Activated CD4-positive, alpha-beta T cell treated with anti-CD3 and anti-CD28 coated beads, Interleukin-2, amount 50 U/mL, for 4 hours (primary cell): ENCODE measurements at regions not wholly inside any gene's neighbourhood (a gene's known extent, or its start where the extent isn't known, plus 50 kb on each side); places are given as distances from the start of the nearest gene placed in this dataset.

Experiments used
- DNase-seq, 2 experiments: peaks; one replicate each; pipeline ENCODE4 v3.0.0-alpha.2; 2020

- DNase-seq, result no peak
Observed at GRCh38 chr2:60091266-60091665, 462.2 kb downstream of the BCL11A start.

GRCh38 chr2:60079562-60079961 is 473.9 kb downstream of the BCL11A start:
- DNase-seq, result no peak

- no peak for DNase-seq
Observed at GRCh38 chr2:60075048-60075447, 478.4 kb downstream of the BCL11A start.

- no peak for DNase-seq
Observed at GRCh38 chr2:60073201-60073600, 480.3 kb downstream of the BCL11A start.

GRCh38 chr2:60072609-60073008 is 480.8 kb downstream of the BCL11A start:
- DNase-seq, result no peak

GRCh38 chr2:60071490-60071831 is 482.0 kb downstream of the BCL11A start:
- DNase-seq, result no peak

GRCh38 chr2:60070736-60071489 is 482.5 kb downstream of the BCL11A start:
- DNase-seq, result no peak

- no peak for DNase-seq
Observed at GRCh38 chr2:60070196-60070595, 483.3 kb downstream of the BCL11A start.

- DNase-seq, result no peak
Observed at GRCh38 chr2:60068755-60069154, 484.7 kb downstream of the BCL11A start.

GRCh38 chr2:60067006-60067405 is 486.4 kb downstream of the BCL11A start:
- no peak for DNase-seq

- DNase-seq, result no peak
Observed at GRCh38 chr2:60066096-60066839, 487.2 kb downstream of the BCL11A start.

GRCh38 chr2:60064687-60065389 is 488.6 kb downstream of the BCL11A start:
- DNase-seq, result no peak

- DNase-seq, result no peak
Observed at GRCh38 chr2:60058781-60059180, 494.7 kb downstream of the BCL11A start.

- DNase-seq, result no peak
Observed at GRCh38 chr2:60054571-60055340, 498.7 kb downstream of the BCL11A start.

GRCh38 chr2:60053791-60054190 is 499.7 kb downstream of the BCL11A start:
- DNase-seq, result no peak

- DNase-seq, result no peak
Observed at GRCh38 chr2:60052601-60053000, 500.9 kb downstream of the BCL11A start.

- no peak for DNase-seq
Observed at GRCh38 chr2:60051991-60052390, 501.5 kb downstream of the BCL11A start.

- DNase-seq, result no peak
Observed at GRCh38 chr2:60047944-60048525, 505.4 kb downstream of the BCL11A start.

- no peak for DNase-seq
Observed at GRCh38 chr2:60047347-60047746, 506.1 kb downstream of the BCL11A start.

GRCh38 chr2:60046529-60046928 is 506.9 kb downstream of the BCL11A start:
- DNase-seq, result no peak

- no peak for DNase-seq
Observed at GRCh38 chr2:60045456-60045855, 508.0 kb downstream of the BCL11A start.

- DNase-seq, result no peak
Observed at GRCh38 chr2:60044484-60044883, 509.0 kb downstream of the BCL11A start.

GRCh38 chr2:60042023-60042422 is 511.4 kb downstream of the BCL11A start:
- DNase-seq, result no peak
